HUES64 (cell line): ENCODE measurements at regions not wholly inside any gene's neighbourhood (a gene's known extent, or its start where the extent isn't known, plus 50 kb on each side); places are given as distances from the start of the nearest gene placed in this dataset.

Experiments used
- H3K27ac ChIP-seq: 2 replicates; pipeline ENCODE4 v1.7.0; 2013; ENCODE audit warnings: low read depth, low read length, inconsistent platforms
- H3K27me3 ChIP-seq: 2 replicates; pipeline ENCODE4 v1.6.1; 2013; ENCODE audit warnings: mild to moderate bottlenecking, low read length; ENCODE audit not compliant: insufficient read depth
- H3K36me3 ChIP-seq: 2 replicates; pipeline ENCODE4 v1.6.1; 2013; ENCODE audit warnings: mild to moderate bottlenecking, low read length; ENCODE audit not compliant: insufficient read depth
- H3K4me1 ChIP-seq: 2 replicates; pipeline ENCODE4 v1.6.1; 2013; ENCODE audit warnings: mild to moderate bottlenecking, low read length, moderate library complexity; ENCODE audit not compliant: insufficient read depth
- H3K4me3 ChIP-seq: 2 replicates; pipeline ENCODE4 v1.5.1; 2013; ENCODE audit warnings: mild to moderate bottlenecking, low read length, moderate library complexity
- H3K9ac ChIP-seq: 2 replicates; pipeline ENCODE4 v1.6.1; 2013; ENCODE audit warnings: mild to moderate bottlenecking, low read depth, low read length
- H3K9me3 ChIP-seq: 2 replicates; pipeline ENCODE4 v1.6.1; 2013; ENCODE audit warnings: low read depth, low read length; ENCODE audit not compliant: insufficient read depth
- WGBS: fragments of 150-250, 120-280 bp; methylation state at CpG from one replicate; pipeline ENCODE4 v1.1.7; 2013; ENCODE audit warnings: missing lambda C conversion rate; 5-methylcytosine and 5-hydroxymethylcytosine counted together

DNA sequence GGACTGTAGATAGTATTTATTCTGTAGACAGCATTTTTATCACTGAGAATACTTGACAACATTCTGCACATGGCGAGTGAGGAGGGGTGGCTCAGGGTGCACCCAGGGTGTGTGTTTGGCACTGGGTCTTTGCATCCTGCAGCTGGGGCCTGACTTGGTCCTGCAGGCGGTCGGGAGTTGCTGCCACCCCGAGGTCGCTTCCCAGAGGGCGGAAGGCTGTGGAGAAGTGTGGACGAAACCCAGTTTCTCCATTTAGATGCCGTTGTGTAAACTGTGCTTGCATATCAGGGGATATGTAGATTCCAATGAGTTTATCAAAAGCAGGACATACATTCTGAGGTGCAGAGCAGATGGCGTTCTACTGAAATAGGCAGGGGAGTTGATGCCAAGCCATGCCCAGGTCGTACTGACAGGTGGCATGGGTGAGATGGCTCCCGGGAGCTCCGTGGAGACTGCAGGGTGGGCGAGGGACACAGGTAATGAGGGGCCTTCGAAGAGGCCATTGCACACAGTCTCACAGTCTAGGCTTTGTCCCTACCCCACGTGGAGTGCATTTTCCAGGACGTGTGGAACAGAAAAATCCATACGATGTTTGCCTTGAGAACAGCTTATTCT lies 74.5 kb downstream of the RTP5 start:
- H3K9ac ChIP-seq: no peak overlapping the region
- no peak overlapping the region for H3K4me3 ChIP-seq
- H3K9me3 ChIP-seq: peaks cover 10% of the 10 kb centered on the region; the same call in 1 of the 2 replicates
- no peaks in the 10 kb centered on the region for H3K27me3 ChIP-seq
- H3K4me1 ChIP-seq: no peaks in the 10 kb centered on the region
- WGBS: 91% methylated on average over 16 of the region's 17 CpGs
- no peaks in the 10 kb centered on the region for H3K36me3 ChIP-seq
- no peak overlapping the region for H3K27ac ChIP-seq

DNA sequence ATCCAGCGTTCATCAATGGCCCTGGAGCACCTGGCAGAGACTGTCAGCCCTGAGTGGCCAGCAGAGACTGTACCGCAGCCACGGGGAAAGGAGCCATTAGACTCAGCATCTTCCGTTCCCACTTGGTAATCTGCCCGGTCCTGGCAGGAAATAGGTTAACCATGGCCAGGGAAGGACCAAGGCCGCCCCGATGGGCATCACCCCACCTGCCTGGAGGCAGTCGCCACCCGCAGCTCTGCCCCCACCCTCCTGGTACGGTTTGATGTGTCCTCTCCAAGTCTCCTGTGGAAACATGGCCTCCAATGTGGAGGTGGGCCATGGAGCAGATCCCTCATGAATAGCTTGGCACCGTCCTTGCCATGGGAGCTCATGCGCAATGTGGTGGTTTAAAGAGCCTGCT lies 75.3 kb downstream of the RTP5 start:
- Histone ChIP-seq H3K4me3 (no peak overlapping the region), H3K27ac (no peak overlapping the region), H3K36me3 (no peaks in the 10 kb centered on the region), H3K27me3 (no peaks in the 10 kb centered on the region; the same call in 1 of the 2 replicates), H3K9me3 (peaks cover 8% of the 10 kb centered on the region; the same call in 1 of the 2 replicates), H3K9ac (no peak overlapping the region), H3K4me1 (no peaks in the 10 kb centered on the region)
- WGBS: 91% methylated on average over 12 of the region's 12 CpGs

DNA sequence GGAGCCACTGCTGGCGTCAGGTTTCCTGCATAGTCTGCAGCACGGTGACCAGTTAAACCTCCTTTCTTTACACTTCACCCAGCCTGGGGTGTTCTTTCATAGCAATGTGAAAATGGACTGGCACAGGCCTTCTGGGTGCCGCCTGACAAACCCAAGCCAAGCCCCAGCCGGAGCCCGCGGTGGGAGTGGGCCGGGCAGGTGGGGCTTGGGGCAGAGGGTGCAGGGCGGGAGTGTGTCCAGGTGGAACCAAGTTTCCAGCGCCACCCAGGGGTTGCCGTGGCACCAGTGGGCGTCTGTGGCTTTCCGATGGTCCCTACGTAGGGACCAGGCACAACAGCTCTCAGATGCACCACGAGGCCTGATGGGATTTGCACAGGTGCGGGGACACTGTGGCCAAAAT lies 75.8 kb downstream of the RTP5 start:
- Histone ChIP-seq H3K27ac (no peak overlapping the region), H3K4me3 (no peak overlapping the region), H3K4me1 (no peaks in the 10 kb centered on the region), H3K36me3 (no peaks in the 10 kb centered on the region), H3K27me3 (peaks cover 3% of the 10 kb centered on the region), H3K9me3 (0 out of 2 replicates have a peak, but pooled peaks cover 3% of the 10 kb centered on the region), H3K9ac (no peak overlapping the region)
- WGBS: 93% methylated on average over 15 of the region's 15 CpGs

DNA sequence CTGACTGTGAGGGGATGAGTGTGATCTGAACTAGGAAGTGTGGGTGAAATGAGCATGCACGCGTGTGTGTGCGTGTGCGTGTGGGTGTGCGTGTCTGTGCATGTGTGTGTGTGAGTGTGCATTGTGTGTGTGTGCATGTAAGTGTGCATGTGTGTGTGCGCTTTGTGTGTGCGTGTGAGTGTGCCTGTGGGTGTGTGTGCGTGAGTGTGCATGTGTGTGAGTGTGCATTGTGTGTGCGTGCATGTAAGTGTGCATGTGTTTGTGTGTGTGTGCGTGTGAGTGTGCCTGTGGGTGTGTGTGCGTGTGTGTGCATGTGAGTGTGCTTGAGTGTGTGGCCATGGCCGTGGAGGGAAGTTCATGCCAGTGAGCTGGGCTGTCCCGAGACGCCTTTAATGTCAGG lies 76.3 kb downstream of the RTP5 start:
- no peak overlapping the region for H3K27ac ChIP-seq
- no peaks in the 10 kb centered on the region for H3K4me1 ChIP-seq
- WGBS: 84% methylated on average over 14 of the region's 14 CpGs
- H3K27me3 ChIP-seq: peaks cover 5% of the 10 kb centered on the region
- H3K36me3 ChIP-seq: no peaks in the 10 kb centered on the region
- no peaks in the 10 kb centered on the region for H3K9me3 ChIP-seq
- no peak overlapping the region for H3K4me3 ChIP-seq
- H3K9ac ChIP-seq: no peak overlapping the region

DNA sequence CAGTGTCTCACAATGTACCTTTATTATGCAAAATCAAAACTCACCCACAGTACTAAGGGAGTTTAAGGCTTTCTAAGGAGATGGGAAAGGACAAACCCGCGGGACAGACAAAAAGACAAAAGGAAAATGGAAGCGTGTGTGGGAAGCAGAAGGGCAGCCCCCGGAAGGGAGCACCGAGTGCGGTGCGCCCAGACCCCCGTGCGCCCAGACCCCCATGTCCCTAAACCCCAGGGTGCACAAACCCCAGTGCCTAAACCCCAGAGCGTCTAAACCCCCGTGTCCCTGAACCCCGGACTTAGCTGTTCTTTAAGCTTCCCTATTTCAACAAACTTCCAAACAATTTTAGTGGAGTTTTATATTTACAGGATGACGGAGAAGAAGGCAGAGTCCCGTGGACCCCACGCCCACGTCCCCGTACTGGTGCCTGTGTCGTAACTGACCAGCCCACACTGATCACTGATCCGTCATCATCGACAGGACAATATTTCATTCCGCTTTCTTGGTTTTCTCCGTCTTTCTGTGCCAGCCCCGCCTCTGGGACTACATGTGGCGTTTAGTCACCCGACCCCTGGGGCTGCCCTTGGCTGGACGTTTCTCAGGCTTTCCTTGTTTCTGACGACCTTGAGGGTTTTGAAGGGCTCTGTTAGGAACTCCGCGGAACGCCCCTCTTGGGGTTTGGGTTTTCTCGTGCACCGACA lies 76.9 kb downstream of the RTP5 start:
- Histone ChIP-seq H3K27me3 (peaks cover 9% of the 10 kb centered on the region), H3K4me3 (no peak overlapping the region), H3K4me1 (no peaks in the 10 kb centered on the region), H3K9me3 (no peaks in the 10 kb centered on the region), H3K27ac (no peak overlapping the region), H3K36me3 (no peaks in the 10 kb centered on the region), H3K9ac (no peak overlapping the region)
- WGBS: 84% methylated on average over 32 of the region's 32 CpGs

DNA sequence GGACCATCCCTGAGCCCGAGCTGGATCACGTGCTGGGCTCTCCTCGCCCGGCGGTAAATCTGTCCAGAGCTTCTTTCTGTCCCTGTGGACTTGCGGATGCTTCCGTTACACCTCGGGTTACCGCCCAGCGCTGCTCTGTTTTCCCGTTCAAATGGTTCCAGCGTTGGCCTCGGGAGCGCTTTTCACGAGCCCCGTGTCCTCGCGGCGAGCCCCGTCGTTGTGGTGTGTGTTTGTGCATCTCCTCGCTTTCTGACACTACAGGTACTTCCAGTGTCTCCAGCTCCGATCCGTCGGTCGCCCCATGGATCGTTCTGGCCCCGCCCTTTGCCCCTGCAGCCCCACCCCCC lies 77.4 kb downstream of the RTP5 start:
- 87% methylated on average over 28 of the region's 28 CpGs for WGBS
- no peak overlapping the region for H3K27ac ChIP-seq
- no peak overlapping the region for H3K4me3 ChIP-seq
- H3K9ac ChIP-seq: no peak overlapping the region
- no peaks in the 10 kb centered on the region for H3K4me1 ChIP-seq
- H3K27me3 ChIP-seq: peaks cover 14% of the 10 kb centered on the region
- H3K9me3 ChIP-seq: no peaks in the 10 kb centered on the region
- H3K36me3 ChIP-seq: no peaks in the 10 kb centered on the region

DNA sequence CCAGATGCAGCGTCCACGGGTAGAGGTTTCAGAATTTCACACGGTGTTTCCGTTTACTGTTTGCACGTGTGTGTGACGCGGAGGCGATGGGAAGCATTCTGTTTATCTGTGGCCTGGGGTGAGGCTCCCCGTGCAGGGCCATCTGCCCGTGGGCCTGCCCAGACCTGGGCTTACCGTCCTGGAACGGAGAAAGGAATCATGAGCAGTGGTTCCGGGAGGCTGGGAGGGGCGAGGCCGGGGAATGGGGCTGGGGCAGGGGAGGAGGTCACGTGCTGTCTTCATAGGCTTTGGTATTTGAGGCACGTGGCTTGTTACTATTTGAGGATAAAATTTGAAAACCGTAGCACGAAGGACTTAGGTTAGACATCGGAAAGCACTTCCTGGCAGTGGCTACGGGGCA lies 77.9 kb downstream of the RTP5 start:
- H3K4me3 ChIP-seq: no peak overlapping the region
- 89% methylated on average over 21 of the region's 21 CpGs for WGBS
- no peaks in the 10 kb centered on the region for H3K4me1 ChIP-seq
- no peak overlapping the region for H3K27ac ChIP-seq
- no peaks in the 10 kb centered on the region for H3K9me3 ChIP-seq
- peaks cover 14% of the 10 kb centered on the region for H3K27me3 ChIP-seq
- H3K36me3 ChIP-seq: no peaks in the 10 kb centered on the region
- H3K9ac ChIP-seq: no peak overlapping the region

DNA sequence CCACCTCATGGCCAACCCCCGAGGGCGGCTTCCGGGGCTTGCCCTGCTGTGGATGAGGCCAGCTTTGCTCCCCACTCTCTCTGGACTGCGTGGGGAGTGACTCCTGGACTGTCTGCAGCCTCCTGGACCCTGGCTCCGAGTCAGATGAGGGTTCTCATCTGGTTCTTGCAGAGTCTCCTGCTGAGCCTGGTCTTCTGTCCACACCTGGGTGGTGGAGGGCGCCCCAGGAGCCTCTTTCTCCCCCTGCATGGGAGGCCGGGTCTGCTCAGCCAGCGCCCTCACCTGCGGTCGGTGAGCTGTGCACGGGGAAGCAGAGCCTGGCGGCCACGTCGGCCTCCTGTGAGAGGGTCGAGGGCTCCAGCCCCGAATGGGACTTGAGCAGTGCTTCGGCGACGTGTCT lies 78.3 kb downstream of the RTP5 start:
- no peaks in the 10 kb centered on the region for H3K36me3 ChIP-seq
- H3K4me3 ChIP-seq: no peak overlapping the region
- no peaks in the 10 kb centered on the region for H3K4me1 ChIP-seq
- WGBS: 91% methylated on average over 19 of the region's 19 CpGs
- H3K27ac ChIP-seq: no peak overlapping the region
- H3K9ac ChIP-seq: no peak overlapping the region
- H3K9me3 ChIP-seq: no peaks in the 10 kb centered on the region
- H3K27me3 ChIP-seq: peaks cover 14% of the 10 kb centered on the region

DNA sequence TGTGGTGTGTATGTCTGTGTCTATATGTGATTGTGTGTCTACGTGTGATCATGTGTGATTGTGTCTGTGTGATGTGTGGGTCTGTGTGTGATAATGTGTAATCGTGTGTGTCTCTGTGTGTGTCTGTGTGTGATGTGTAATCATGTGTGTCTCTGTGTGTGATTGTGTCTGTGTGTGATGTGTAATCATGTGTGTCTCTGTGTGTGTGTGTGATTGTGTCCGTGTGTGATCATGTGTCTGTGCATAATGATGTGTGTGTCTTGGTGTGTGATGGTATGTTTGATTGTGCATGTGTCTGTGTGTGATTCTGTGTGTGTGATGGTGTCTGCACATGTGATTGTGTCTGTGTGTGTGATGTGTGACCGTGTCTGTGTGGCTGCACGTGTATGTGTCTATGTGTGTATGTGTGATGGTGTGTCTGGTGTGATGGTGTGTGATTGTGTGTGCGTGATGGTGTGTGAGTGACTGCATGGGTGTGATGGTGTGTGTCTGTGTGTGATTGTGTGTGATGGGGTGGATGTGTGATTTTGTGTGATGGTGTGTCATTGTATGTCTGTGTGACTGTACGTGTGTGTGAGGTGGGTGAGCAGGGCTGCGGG lies 78.9 kb downstream of the RTP5 start:
- H3K4me3 ChIP-seq: no peak overlapping the region
- H3K36me3 ChIP-seq: no peaks in the 10 kb centered on the region
- peaks cover 14% of the 10 kb centered on the region for H3K27me3 ChIP-seq
- no peaks in the 10 kb centered on the region for H3K4me1 ChIP-seq
- 71% methylated on average over 8 of the region's 8 CpGs for WGBS
- no peak overlapping the region for H3K27ac ChIP-seq
- no peaks in the 10 kb centered on the region for H3K9me3 ChIP-seq
- H3K9ac ChIP-seq: no peak overlapping the region

DNA sequence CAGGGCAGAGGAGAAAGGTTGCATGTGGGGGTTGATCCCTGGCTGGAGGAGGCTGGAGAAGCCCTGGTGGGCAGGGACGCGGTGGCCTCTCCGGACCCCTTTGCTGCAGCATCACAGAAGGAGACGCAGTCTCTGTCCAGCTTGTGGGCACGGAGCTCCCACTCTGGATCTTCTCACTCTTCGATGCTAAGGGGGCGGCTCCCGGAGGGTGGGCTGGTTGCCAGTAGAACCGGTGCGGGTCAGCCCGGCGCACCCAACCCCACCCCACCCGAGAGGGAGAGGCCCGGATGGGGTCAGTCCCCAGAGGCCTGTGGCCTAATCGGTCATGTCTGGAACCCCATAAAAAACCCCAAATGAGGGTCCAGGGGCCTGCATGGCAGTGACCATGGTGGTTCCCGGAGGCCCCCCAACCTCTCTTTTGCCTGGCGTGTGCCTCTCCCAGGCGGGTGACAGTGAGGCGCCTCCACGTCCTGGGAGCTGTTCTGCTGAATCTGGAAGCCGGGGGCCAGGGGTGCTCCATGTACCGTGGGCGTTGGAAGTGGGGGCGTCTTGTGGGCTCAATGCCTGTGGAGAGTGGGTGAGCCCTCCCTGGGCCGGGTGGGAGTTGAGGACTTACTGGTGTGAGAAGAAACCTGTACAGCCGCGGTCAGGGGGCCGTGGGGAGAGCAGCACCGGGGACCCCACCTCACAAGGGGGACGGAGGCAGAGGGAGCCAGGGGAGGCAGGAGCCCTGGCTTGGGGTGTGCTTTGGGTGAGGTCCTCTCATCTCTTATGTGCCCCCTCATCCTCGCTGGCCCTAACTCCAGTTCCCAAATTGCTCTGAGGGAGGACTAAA lies 79.6 kb downstream of the RTP5 start:
- no peak overlapping the region for H3K4me3 ChIP-seq
- H3K4me1 ChIP-seq: no peaks in the 10 kb centered on the region
- WGBS: 90% methylated on average over 31 of the region's 31 CpGs
- peaks cover 14% of the 10 kb centered on the region for H3K27me3 ChIP-seq
- no peaks in the 10 kb centered on the region for H3K36me3 ChIP-seq
- H3K9ac ChIP-seq: no peak overlapping the region
- no peaks in the 10 kb centered on the region for H3K9me3 ChIP-seq
- H3K27ac ChIP-seq: no peak overlapping the region
